HepG2 (cell line): ENCODE measurements at regions not wholly inside any gene's neighbourhood (a gene's known extent, or its start where the extent isn't known, plus 50 kb on each side); places are given as distances from the start of the nearest gene placed in this dataset.
A peak's percentile ranks its signal among the peaks of the same experiment; 100 is the strongest.

Source experiments
- ATAC-seq: fragments of 200-7000 bp; cut with Tn5 transposase; 3 replicates; pipeline ENCODE4 v1.9.1; 2020; ENCODE audit warnings: mild to moderate bottlenecking, moderate library complexity
- BruUV-seq: library from RNA; stranded (reverse); fragments of 400-500 nt; replicated peaks from 2 replicates; lab custom pipeline; 2021; lab: Mats Ljungman, UMichigan
- CTCF ChIA-PET: fragments of 300-600 bp; formaldehyde crosslinking; extraction: SDS; loops from one replicate; lab custom pipeline; 2021; ENCODE audit warnings: low total read pairs, inconsistent platforms, low intra/inter-chr PET ratio; lab: Yijun Ruan, JAX
- POLR2A ChIA-PET: fragments of 350-600 bp; sonication (Branson Sonifier 250); formaldehyde crosslinking; loops from one replicate; lab custom pipeline; 2020; ENCODE audit warnings: antibody characterized with exemption, inconsistent platforms; lab: Yijun Ruan, JAX
- DNase-seq: peaks from one replicate; pipeline ENCODE4 v3.0.0-alpha.2; 2015; ENCODE audit warnings: low spot score
- FAIRE-seq: peaks from 3 replicates; lab custom pipeline; 2011; peaks lifted over from hg19 to GRCh38; lab: Jason Lieb, UNC
- H2AFZ ChIP-seq: one replicate; pipeline ENCODE4 v1.6.1; 2011; ENCODE audit warnings: low read length, inconsistent platforms
- H3K27ac ChIP-seq: fragments of 300-600 bp; 3 replicates; pipeline ENCODE4 v1.8.0; 2011; ENCODE audit warnings: mixed run types, mild to moderate bottlenecking, mixed read lengths, low read length, inconsistent platforms; ENCODE audit not compliant: insufficient read depth; ENCODE audit errors: extremely low read length
- H3K27me3 ChIP-seq, 2 experiments: fragments of 200-600 bp in 1 of 2; 2 replicates in 1 of 2; 3 replicates in 1 of 2; pipeline versions ENCODE4 v1.6.0 to v1.8.0; 2011; ENCODE audit warnings: low read length in 2 of 2, mild to moderate bottlenecking in 2 of 2, moderate library complexity in 2 of 2, inconsistent platforms in 1 of 2; ENCODE audit not compliant: insufficient read depth in 2 of 2, control insufficient read depth in 1 of 2
- H3K36me3 ChIP-seq, 2 experiments: fragments of 200-600 bp in 1 of 2; replicated peaks in 1 of 2; 2 replicates in 1 of 2; 3 replicates in 1 of 2; pipeline versions ENCODE4 v1.5.1 to v1.8.0; 2011; ENCODE audit warnings: low read length in 2 of 2, inconsistent platforms in 1 of 2; ENCODE audit not compliant: insufficient read depth in 2 of 2, control insufficient read depth in 1 of 2
- H3K4me1 ChIP-seq: 2 replicates; pipeline ENCODE4 v1.5.1; 2012; ENCODE audit warnings: low read length, inconsistent platforms; ENCODE audit not compliant: insufficient read depth
- H3K4me2 ChIP-seq: 2 replicates; pipeline ENCODE4 v1.6.0; 2011; ENCODE audit warnings: low read depth, low read length, inconsistent platforms
- H3K4me3 ChIP-seq, 3 experiments: fragments of 200-600 bp in 1 of 3; sonication (generic), shearing (Covaris generic) in 1 of 3; replicated peaks in 1 of 3; 2 replicates each; pipeline ENCODE4 v1.5.1; 2011 to 2016; ENCODE audit warnings: low read length in 3 of 3, inconsistent platforms in 2 of 3, low read depth in 2 of 3, mild to moderate bottlenecking in 2 of 3, control low read depth in 1 of 3, mixed read lengths in 1 of 3; ENCODE audit not compliant: insufficient read depth in 1 of 3
- H3K79me2 ChIP-seq: one replicate; pipeline ENCODE4 v1.6.1; 2011; ENCODE audit warnings: low read length, inconsistent platforms; ENCODE audit not compliant: insufficient read depth
- H3K9ac ChIP-seq: 2 replicates; pipeline ENCODE4 v1.6.0; 2011; ENCODE audit warnings: mild to moderate bottlenecking, low read depth, low read length, inconsistent platforms; ENCODE audit not compliant: insufficient read depth
- H3K9me3 ChIP-seq: 2 replicates; pipeline ENCODE4 v1.5.1; 2012; ENCODE audit warnings: mild to moderate bottlenecking, low read length
- H4K20me1 ChIP-seq: 2 replicates; pipeline ENCODE4 v1.6.0; 2011; ENCODE audit warnings: inconsistent platforms, mild to moderate bottlenecking, low read length, moderate library complexity; ENCODE audit not compliant: insufficient read depth
- GRHL1 ChIP-seq: sonication (generic); formaldehyde crosslinking; conservative IDR thresholded peaks from 2 replicates; pipeline ENCODE4 v1.8.0; 2022; ENCODE audit warnings: missing genetic modification reagents
- GZF1 ChIP-seq: sonication (generic); formaldehyde crosslinking; IDR thresholded peaks from 2 replicates; pipeline ENCODE4 v1.5.1; 2020; ENCODE audit warnings: mild to moderate bottlenecking, missing genetic modification reagents
- JARID2 ChIP-seq: sonication (generic); formaldehyde crosslinking; IDR thresholded peaks from 2 replicates; pipeline ENCODE4 v1.8.1; 2023; ENCODE audit warnings: missing genetic modification reagents, inconsistent platforms; ENCODE audit not compliant: insufficient replicate concordance
- KDM2A ChIP-seq: sonication (generic); formaldehyde crosslinking; IDR thresholded peaks from 2 replicates; pipeline ENCODE4 v1.4.0; 2020; ENCODE audit warnings: low read depth, missing genetic modification reagents, borderline replicate concordance
- SALL2 ChIP-seq: sonication (generic); formaldehyde crosslinking; IDR thresholded peaks from 2 replicates; pipeline ENCODE4 v1.8.1; 2023; ENCODE audit warnings: mild to moderate bottlenecking, missing genetic modification reagents, inconsistent platforms
- SIN3A ChIP-seq: IDR thresholded peaks from 2 replicates; pipeline ENCODE4 v1.6.1; 2011; ENCODE audit warnings: low read depth, mild to moderate bottlenecking, control low read depth, low read length, borderline replicate concordance
- SMARCE1 ChIP-seq: fragments of 450-650 bp; IDR thresholded peaks from 2 replicates; pipeline ENCODE4 v1.6.1; 2017; ENCODE audit warnings: borderline replicate concordance
- SNAPC4 ChIP-seq: sonication (generic); formaldehyde crosslinking; IDR thresholded peaks from 2 replicates; pipeline ENCODE4 v1.4.0; 2020; ENCODE audit warnings: mild to moderate bottlenecking, missing genetic modification reagents
- SRY ChIP-seq: sonication (generic); formaldehyde crosslinking; IDR thresholded peaks from 2 replicates; pipeline ENCODE4 v1.8.0; 2022; ENCODE audit warnings: mild to moderate bottlenecking, missing genetic modification reagents
- ZNF143 ChIP-seq: sonication (generic); formaldehyde crosslinking; IDR thresholded peaks from 2 replicates; pipeline ENCODE4 v1.4.0; 2020; ENCODE audit warnings: missing genetic modification reagents
- ZNF282 ChIP-seq: fragments of 450-650 bp; IDR thresholded peaks from 2 replicates; pipeline ENCODE4 v1.6.1; 2018; ENCODE audit not compliant: partially characterized antibody
- ZNF567 ChIP-seq: sonication (generic); formaldehyde crosslinking; IDR thresholded peaks from 2 replicates; pipeline ENCODE4 v1.8.1; 2023; ENCODE audit warnings: mild to moderate bottlenecking, missing genetic modification reagents, borderline replicate concordance
- ZNF570 ChIP-seq: sonication (generic); formaldehyde crosslinking; IDR thresholded peaks from 2 replicates; pipeline ENCODE4 v1.4.0; 2020; ENCODE audit warnings: mild to moderate bottlenecking, missing genetic modification reagents, borderline replicate concordance
- ZNF749 ChIP-seq: sonication (generic); formaldehyde crosslinking; IDR thresholded peaks from 2 replicates; pipeline ENCODE4 v1.8.0; 2022; ENCODE audit warnings: mild to moderate bottlenecking, missing genetic modification reagents, moderate library complexity, borderline replicate concordance
- ZSCAN22 ChIP-seq: sonication (generic); formaldehyde crosslinking; IDR thresholded peaks from 2 replicates; pipeline ENCODE4 v1.4.0; 2020; ENCODE audit warnings: mild to moderate bottlenecking, missing genetic modification reagents
- WGBS: methylation state at CpG from one replicate; pipeline ENCODE4 v1.1.6; 2017; ENCODE audit warnings: low lambda C conversion rate; 5-methylcytosine and 5-hydroxymethylcytosine counted together
- in situ Hi-C: cut with HindIII; loops from 2 replicates; pipeline ENCODE4 v1.10.0; 2017; ENCODE audit warnings: low pct_unique_long_range_greater_than_20kb; ENCODE audit not compliant: extremely low pct_ligation_motif_present
- intact Hi-C: fragments of 100-400 bp; cut with micrococcal nuclease; formaldehyde crosslinking; loops from one replicate; pipeline ENCODE4 v1.10.0; 2022; ENCODE audit not compliant: unreplicated experiment
- TF ChIP-seq, protein P1 (sequence below): sonication (generic); formaldehyde crosslinking; IDR thresholded peaks from 2 replicates; pipeline ENCODE4 v1.5.1; 2020; ENCODE audit warnings: mild to moderate bottlenecking, missing genetic modification reagents, borderline replicate concordance

- in situ Hi-C loops, result no loop called here
- no peaks in the 10 kb centered on the region for H3K9me3 ChIP-seq
- no peak overlapping the region for H3K27ac ChIP-seq
- no TSS peak for BruUV-seq
- WGBS, result 0% methylated on average over 15 of the region's 17 CpGs
- peaks cover 3 to 67% of the 10 kb centered on the region in 2 experiments; a peak in 4 of 5 replicates for H3K27me3 ChIP-seq
- peaks cover 17% of the 10 kb centered on the region; the same call in 1 of the 2 replicates for H4K20me1 ChIP-seq
- FAIRE-seq (peak; percentile 95), DNase-seq (peak; percentile 97), ATAC-seq (peak; percentile 98)
- H3K4me1 ChIP-seq, result peaks cover 20% of the 10 kb centered on the region
- no peak overlapping the region for H3K9ac ChIP-seq
- intact Hi-C loops, result loop anchor here (10.0 kb wide), 1 partner anchor 344 kb away; the partner anchor contains the start of gene IRX3
- no peak overlapping the region for H3K4me3 ChIP-seq
- ChIA-PET CTCF (no interaction called here), POLR2A (no interaction called here)
- peak overlapping the region; percentile 9 for H3K4me2 ChIP-seq
- H3K36me3 ChIP-seq, result no peaks in the 10 kb centered on the region
- H3K79me2 ChIP-seq, result no peaks in the 10 kb centered on the region
- H2AFZ ChIP-seq, result no peak overlapping the region
- peak; percentile 66; the same call in 1 of the 2 replicates for TF ChIP-seq KDM2A (CRISPR knock-in tag)
- no peak for TF ChIP-seq SIN3A
- no peak for TF ChIP-seq GZF1
- TF ChIP-seq ZNF282, result no peak
- no peak for TF ChIP-seq SMARCE1
- TF ChIP-seq ZNF143 (CRISPR knock-in tag), result no peak
- no peak; the same call in 1 of the 2 replicates for TF ChIP-seq ZNF749 (CRISPR knock-in tag)
- TF ChIP-seq SRY (CRISPR knock-in tag), result no peak; the same call in 1 of the 2 replicates
- no peak for TF ChIP-seq ZNF567 (CRISPR knock-in tag)
- TF ChIP-seq SALL2, result 0 out of 2 replicates have a peak, but pooled peaks have one; percentile 28
- peak; percentile 73 for TF ChIP-seq JARID2 (CRISPR knock-in tag)
- no peak for TF ChIP-seq ZSCAN22 (CRISPR knock-in tag)
- TF ChIP-seq SNAPC4 (CRISPR knock-in tag), result no peak
- no peak for TF ChIP-seq GRHL1 (CRISPR knock-in tag)
- TF ChIP-seq, protein P1, sequence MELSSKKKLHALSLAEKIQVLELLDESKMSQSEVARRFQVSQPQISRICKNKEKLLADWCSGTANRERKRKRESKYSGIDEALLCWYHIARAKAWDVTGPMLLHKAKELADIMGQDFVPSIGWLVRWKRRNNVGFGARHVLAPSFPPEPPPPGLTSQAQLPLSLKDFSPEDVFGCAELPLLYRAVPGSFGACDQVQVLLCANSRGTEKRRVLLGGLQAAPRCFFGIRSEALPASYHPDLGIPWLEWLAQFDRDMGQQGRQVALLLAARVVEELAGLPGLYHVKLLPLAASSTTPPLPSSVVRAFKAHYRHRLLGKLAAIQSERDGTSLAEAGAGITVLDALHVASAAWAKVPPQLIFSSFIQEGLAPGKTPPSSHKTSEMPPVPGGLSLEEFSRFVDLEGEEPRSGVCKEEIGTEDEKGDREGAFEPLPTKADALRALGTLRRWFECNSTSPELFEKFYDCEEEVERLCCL (CRISPR knock-in tag), result no peak
- no peak for TF ChIP-seq ZNF570 (CRISPR knock-in tag)
Observed at GRCh38 chr16:54628796-54629625, 301.7 kb upstream of the IRX5 start.
